Kidney epithelial cell (primary cell): ENCODE measurements at regions not wholly inside any gene's neighbourhood (a gene's known extent, or its start where the extent isn't known, plus 50 kb on each side); places are given as distances from the start of the nearest gene placed in this dataset.

Source experiments
- DNase-seq: peaks from one replicate; pipeline ENCODE4 v3.0.0-alpha.2; 2010; ENCODE audit warnings: low read depth
- H3K27me3 ChIP-seq: 2 replicates; pipeline ENCODE4 v1.6.0; 2011; ENCODE audit warnings: low read length; ENCODE audit not compliant: control insufficient read depth, insufficient read depth
- H3K36me3 ChIP-seq: 2 replicates; pipeline ENCODE4 v1.5.1; 2011; ENCODE audit warnings: low read length; ENCODE audit not compliant: control insufficient read depth, insufficient read depth
- H3K4me3 ChIP-seq: 2 replicates; pipeline ENCODE4 v1.5.1; 2011; ENCODE audit warnings: low read depth, mild to moderate bottlenecking, control low read depth, low read length
- TF ChIP-seq, protein P1 (sequence below): IDR thresholded peaks from 2 replicates; pipeline ENCODE4 v1.5.1; 2011; ENCODE audit warnings: mild to moderate bottlenecking, moderate library complexity, low read length, control low read depth, inconsistent platforms; ENCODE audit not compliant: insufficient read depth, poor library complexity, severe bottlenecking

- Histone ChIP-seq H3K27me3 (no peaks in the 10 kb centered on the region), H3K4me3 (no peak overlapping the region), H3K36me3 (no peaks in the 10 kb centered on the region)
- no peak for DNase-seq
- TF ChIP-seq, protein P1, sequence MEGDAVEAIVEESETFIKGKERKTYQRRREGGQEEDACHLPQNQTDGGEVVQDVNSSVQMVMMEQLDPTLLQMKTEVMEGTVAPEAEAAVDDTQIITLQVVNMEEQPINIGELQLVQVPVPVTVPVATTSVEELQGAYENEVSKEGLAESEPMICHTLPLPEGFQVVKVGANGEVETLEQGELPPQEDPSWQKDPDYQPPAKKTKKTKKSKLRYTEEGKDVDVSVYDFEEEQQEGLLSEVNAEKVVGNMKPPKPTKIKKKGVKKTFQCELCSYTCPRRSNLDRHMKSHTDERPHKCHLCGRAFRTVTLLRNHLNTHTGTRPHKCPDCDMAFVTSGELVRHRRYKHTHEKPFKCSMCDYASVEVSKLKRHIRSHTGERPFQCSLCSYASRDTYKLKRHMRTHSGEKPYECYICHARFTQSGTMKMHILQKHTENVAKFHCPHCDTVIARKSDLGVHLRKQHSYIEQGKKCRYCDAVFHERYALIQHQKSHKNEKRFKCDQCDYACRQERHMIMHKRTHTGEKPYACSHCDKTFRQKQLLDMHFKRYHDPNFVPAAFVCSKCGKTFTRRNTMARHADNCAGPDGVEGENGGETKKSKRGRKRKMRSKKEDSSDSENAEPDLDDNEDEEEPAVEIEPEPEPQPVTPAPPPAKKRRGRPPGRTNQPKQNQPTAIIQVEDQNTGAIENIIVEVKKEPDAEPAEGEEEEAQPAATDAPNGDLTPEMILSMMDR = no peak
Measured at GRCh38 chrX:42546800-42547199, 231.2 kb downstream of the PPP1R2C start.

- Histone ChIP-seq H3K36me3 (no peaks in the 10 kb centered on the region), H3K4me3 (no peak overlapping the region), H3K27me3 (no peaks in the 10 kb centered on the region)
- TF ChIP-seq, protein P1 = no peak
- DNase-seq = no peak
Measured at GRCh38 chrX:42544883-42545282, 233.1 kb downstream of the PPP1R2C start.

DNA sequence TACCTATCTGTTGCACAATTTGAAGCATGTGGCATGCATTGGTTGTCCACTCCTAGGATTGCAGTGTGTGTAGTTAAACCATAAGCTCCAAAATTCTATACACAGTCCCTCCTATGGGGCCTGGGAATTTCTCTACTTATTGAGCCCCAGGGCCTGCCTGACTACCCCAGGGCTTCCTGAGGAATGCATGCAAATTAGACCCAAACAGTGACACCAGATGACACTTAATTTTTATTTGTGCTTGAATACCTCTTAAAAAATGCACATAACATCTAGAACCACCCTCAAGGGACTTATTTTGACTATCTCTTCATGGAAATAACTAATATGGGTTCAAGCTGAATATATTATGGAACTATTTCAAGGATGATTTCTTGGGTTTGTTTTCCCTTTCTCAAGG lies 236.4 kb downstream of the PPP1R2C start:
- H3K36me3 ChIP-seq = no peaks in the 10 kb centered on the region
- DNase-seq = no peak
- H3K4me3 ChIP-seq = no peak overlapping the region
- no peaks in the 10 kb centered on the region for H3K27me3 ChIP-seq
- TF ChIP-seq, protein P1 = no peak

DNA sequence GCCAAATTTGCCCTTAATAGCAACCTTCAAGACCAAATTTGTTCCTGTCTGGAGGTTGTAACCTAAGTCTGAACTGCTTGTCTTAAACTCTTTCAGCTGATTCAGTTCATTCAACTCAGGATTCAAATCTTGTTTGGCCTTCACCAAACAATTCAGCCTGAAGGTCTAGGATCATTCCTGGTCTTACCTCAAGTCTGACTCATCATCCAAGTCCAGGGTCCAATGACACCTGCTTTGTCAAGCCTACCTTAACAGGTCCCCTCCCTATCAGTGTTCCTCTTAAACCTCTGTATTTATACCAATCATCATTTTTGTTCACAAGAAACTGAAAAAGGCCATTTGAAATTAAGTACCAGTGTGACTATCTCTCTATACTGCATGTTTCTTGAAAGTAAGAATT lies 237.8 kb downstream of the PPP1R2C start:
- TF ChIP-seq, protein P1 = no peak
- Histone ChIP-seq H3K36me3 (no peaks in the 10 kb centered on the region), H3K27me3 (no peaks in the 10 kb centered on the region), H3K4me3 (no peak overlapping the region)
- DNase-seq = no peak

GRCh38 chrX:42538405-42538804 lies 239.6 kb downstream of the PPP1R2C start:
- no peaks in the 10 kb centered on the region for H3K27me3 ChIP-seq
- no peak overlapping the region for H3K4me3 ChIP-seq
- no peak for DNase-seq
- TF ChIP-seq, protein P1 = no peak
- H3K36me3 ChIP-seq = no peaks in the 10 kb centered on the region

- no peak for DNase-seq
- TF ChIP-seq, protein P1 = no peak
- Histone ChIP-seq H3K4me3 (no peak overlapping the region), H3K27me3 (no peaks in the 10 kb centered on the region), H3K36me3 (no peaks in the 10 kb centered on the region)
Measured at GRCh38 chrX:42536286-42536685, 241.7 kb downstream of the PPP1R2C start.
